GM23248 (cell line): ENCODE measurements at regions not wholly inside any gene's neighbourhood (a gene's known extent, or its start where the extent isn't known, plus 50 kb on each side); places are given as distances from the start of the nearest gene placed in this dataset.

Source experiments
- EZH2 ChIP-seq: fragments of 200-600 bp; sonication (generic); IDR thresholded peaks from 2 replicates; pipeline ENCODE4 v1.6.1; 2018; ENCODE audit warnings: antibody characterized with exemption, mild to moderate bottlenecking; ENCODE audit not compliant: insufficient read depth, poor library complexity, severe bottlenecking
- EZH2phosphoT487 ChIP-seq: fragments of 200-600 bp; sonication (generic); IDR thresholded peaks from 2 replicates; pipeline ENCODE4 v1.6.1; 2018; ENCODE audit warnings: antibody characterized with exemption, moderate library complexity, mild to moderate bottlenecking, low read depth; ENCODE audit not compliant: insufficient read depth

DNA sequence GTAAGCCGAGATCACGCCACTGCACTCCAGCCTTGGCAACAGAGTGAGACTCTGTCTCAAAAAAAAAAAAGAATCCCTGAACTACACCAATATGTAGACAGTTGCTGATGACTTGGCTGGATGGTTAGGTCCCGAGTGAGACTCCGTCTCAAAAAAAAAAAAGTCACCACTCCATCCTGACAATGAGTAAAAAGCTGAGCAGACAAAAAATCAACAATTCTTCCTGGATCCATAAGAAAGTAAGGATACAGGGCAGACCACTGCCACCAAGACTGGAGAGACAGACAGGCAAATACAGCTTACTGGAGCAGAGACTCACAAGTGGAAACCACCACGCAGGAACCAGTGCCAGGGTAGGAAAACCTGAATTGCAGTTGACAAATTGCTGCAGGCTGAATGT, 67.1 kb upstream of the ERCC4 start:
- TF ChIP-seq EZH2 (no peak), EZH2phosphoT487 (no peak)
